ENCODE measurements at regions not wholly inside any gene's neighbourhood (a gene's known extent, or its start where the extent isn't known, plus 50 kb on each side); places are given as distances from the start of the nearest gene placed in this dataset.
"Not testable (repeated sequence)": the region's sequence is repeated elsewhere in the genome, so short reads cannot be mapped to it uniquely, and the experiment has no call there.

- intact Hi-C loops (cut with DNase I; ENCODE audit: low total_unique reads): no loop called here
- H3K4me1 ChIP-seq: no peaks in the 10 kb centered on the region
- no peak for DNase-seq
- H3K27ac ChIP-seq: no peak overlapping the region
- no peaks in the 10 kb centered on the region for H3K27me3 ChIP-seq
- H3K36me3 ChIP-seq: no peaks in the 10 kb centered on the region
- H3K9me3 ChIP-seq: no peaks in the 10 kb centered on the region
- TF ChIP-seq, protein P1, sequence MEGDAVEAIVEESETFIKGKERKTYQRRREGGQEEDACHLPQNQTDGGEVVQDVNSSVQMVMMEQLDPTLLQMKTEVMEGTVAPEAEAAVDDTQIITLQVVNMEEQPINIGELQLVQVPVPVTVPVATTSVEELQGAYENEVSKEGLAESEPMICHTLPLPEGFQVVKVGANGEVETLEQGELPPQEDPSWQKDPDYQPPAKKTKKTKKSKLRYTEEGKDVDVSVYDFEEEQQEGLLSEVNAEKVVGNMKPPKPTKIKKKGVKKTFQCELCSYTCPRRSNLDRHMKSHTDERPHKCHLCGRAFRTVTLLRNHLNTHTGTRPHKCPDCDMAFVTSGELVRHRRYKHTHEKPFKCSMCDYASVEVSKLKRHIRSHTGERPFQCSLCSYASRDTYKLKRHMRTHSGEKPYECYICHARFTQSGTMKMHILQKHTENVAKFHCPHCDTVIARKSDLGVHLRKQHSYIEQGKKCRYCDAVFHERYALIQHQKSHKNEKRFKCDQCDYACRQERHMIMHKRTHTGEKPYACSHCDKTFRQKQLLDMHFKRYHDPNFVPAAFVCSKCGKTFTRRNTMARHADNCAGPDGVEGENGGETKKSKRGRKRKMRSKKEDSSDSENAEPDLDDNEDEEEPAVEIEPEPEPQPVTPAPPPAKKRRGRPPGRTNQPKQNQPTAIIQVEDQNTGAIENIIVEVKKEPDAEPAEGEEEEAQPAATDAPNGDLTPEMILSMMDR (IDR thresholded peaks at IDR 0.05): no peak
- H3K4me3 ChIP-seq: no peak overlapping the region
Measured at GRCh38 chr3:161691677-161692076, 195.1 kb downstream of the OTOL1 start.

DNA sequence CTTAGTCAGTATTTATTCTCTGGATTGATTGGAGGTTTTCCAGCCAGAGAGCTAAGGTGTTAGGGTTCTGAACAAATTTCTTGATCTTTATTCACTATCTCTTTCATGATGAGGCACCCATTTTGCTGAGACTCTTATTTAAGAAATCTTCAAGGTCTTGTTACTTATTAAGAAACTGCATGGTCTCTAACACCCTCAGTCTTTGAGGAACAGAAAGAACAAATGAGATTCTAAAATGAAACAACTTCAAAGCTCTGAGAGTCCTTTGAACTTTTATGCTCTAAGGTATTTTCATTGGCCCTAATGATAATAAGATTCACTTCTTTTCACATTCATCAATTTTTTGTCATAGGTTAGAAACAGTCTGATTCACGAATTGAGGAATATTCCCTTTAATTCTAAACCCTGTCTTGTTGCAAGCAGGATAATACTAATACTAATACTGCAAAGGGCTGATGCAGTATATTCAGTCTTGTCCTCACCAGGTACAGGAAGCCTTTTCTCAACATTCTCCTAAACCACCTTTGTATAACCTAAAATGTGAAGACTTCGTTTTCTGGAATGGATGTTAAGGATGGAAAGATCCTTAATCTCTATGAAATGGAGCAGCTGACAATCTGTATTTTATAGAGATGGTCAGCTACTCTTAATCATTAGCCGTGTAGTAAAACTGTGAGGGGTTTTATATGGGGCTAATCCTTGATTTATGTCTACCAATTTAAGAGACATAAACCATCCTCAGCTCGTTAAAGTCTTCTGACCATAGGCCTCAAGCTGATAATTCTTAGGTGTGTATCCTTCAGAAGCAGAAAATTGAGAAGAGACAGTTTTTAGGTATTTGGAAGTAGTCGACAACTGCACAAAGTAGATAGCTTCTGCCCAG is 198.3 kb downstream of the OTOL1 start:
- no peaks in the 10 kb centered on the region for H3K36me3 ChIP-seq
- no peak overlapping the region for H3K27ac ChIP-seq
- H3K4me3 ChIP-seq: no peak overlapping the region
- intact Hi-C loops (cut with DNase I; ENCODE audit: low total_unique reads): no loop called here
- H3K27me3 ChIP-seq: no peaks in the 10 kb centered on the region
- TF ChIP-seq, protein P1 (IDR thresholded peaks at IDR 0.05): no peak
- DNase-seq: no peak
- no peaks in the 10 kb centered on the region for H3K9me3 ChIP-seq
- no peaks in the 10 kb centered on the region for H3K4me1 ChIP-seq

GRCh38 chr3:161695811-161696210 is 199.2 kb downstream of the OTOL1 start:
- Histone ChIP-seq H3K27me3 (no peaks in the 10 kb centered on the region), H3K4me3 (no peak overlapping the region), H3K4me1 (no peaks in the 10 kb centered on the region), H3K9me3 (no peaks in the 10 kb centered on the region), H3K36me3 (no peaks in the 10 kb centered on the region), H3K27ac (no peak overlapping the region)
- TF ChIP-seq, protein P1 (IDR thresholded peaks at IDR 0.05): no peak
- intact Hi-C loops (cut with DNase I; ENCODE audit: low total_unique reads): no loop called here
- no peak for DNase-seq

DNA sequence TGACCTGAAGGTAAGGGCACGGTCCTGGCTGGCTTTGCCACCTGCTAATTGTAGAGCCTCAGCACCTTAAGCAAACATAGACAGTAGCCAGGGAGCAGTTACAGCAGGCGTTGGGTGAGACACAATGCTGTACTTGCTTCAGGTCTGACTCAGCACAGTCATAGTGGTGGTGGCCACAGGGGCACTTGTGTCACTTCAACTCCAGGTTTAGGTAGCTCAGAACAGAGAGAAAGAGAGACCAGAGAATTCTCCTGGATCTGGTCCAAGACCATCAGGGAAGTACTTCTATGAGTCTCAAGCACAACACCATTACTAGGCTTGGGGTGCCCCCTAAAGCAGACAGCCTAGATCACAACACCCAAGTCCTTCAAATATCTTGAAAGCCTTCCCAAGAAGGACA is 204.4 kb downstream of the OTOL1 start:
- TF ChIP-seq, protein P1 (IDR thresholded peaks at IDR 0.05): no peak
- Histone ChIP-seq H3K9me3 (no peaks in the 10 kb centered on the region), H3K4me3 (no peak overlapping the region), H3K27me3 (no peaks in the 10 kb centered on the region), H3K27ac (no peak overlapping the region), H3K36me3 (no peaks in the 10 kb centered on the region), H3K4me1 (no peaks in the 10 kb centered on the region)
- intact Hi-C loops (cut with DNase I; ENCODE audit: low total_unique reads): no loop called here
- DNase-seq: no peak

- H3K36me3 ChIP-seq; H3K4me3 ChIP-seq; H3K4me1 ChIP-seq; H3K9me3 ChIP-seq; DNase-seq; H3K27ac ChIP-seq; H3K27me3 ChIP-seq; intact Hi-C loops (cut with DNase I; ENCODE audit: low total_unique reads): not testable (repeated sequence)
Measured at GRCh38 chr3:161707253-161707652, 210.6 kb downstream of the OTOL1 start.

DNA sequence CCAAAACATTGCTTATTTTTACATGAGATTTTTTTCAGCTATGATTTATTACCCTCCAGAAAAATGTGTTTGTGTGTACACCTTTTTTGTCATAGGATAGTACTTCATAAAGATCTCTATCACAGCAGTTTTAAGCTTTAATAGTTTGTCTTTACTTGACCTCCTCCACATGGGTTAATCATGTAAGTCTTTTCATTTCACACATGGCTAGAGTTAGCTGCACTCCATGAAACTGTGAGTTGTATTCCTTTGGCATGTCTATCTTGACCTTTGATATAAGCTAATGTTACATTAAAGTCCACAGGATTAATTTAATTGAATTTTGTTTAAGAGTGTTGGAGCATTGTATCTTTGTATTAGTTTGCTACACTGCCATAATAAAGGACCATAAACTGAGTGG is 217.1 kb downstream of the OTOL1 start:
- no peaks in the 10 kb centered on the region for H3K36me3 ChIP-seq
- DNase-seq: no peak
- H3K27ac ChIP-seq: no peak overlapping the region
- TF ChIP-seq, protein P1 (IDR thresholded peaks at IDR 0.05): no peak
- no peak overlapping the region for H3K4me3 ChIP-seq
- no peaks in the 10 kb centered on the region for H3K9me3 ChIP-seq
- H3K4me1 ChIP-seq: no peaks in the 10 kb centered on the region
- H3K27me3 ChIP-seq: no peaks in the 10 kb centered on the region
- intact Hi-C loops (cut with DNase I; ENCODE audit: low total_unique reads): no loop called here

All from tibial artery (tissue), 4 donors.